Activated T-cell treated with anti-CD3 and anti-CD28 coated beads, Interleukin-2, amount 50 U/mL, for 24 hours (primary cell): ENCODE measurements at regions not wholly inside any gene's neighbourhood (a gene's known extent, or its start where the extent isn't known, plus 50 kb on each side); places are given as distances from the start of the nearest gene placed in this dataset.
"Not testable (repeated sequence)": the region's sequence is repeated elsewhere in the genome, so short reads cannot be mapped to it uniquely, and the experiment has no call there.

Experiments used
- DNase-seq: peaks from one replicate; pipeline ENCODE4 v3.0.0-alpha.2; 2020
- H3K27ac Mint-ChIP-seq: 2 replicates; pipeline ENCODE4 v1.8.0; 2020; ENCODE audit warnings: mild to moderate bottlenecking, mixed read lengths
- H3K27me3 Mint-ChIP-seq: 2 replicates; pipeline ENCODE4 v1.8.0; 2020; ENCODE audit warnings: mixed read lengths
- H3K36me3 Mint-ChIP-seq: 2 replicates; pipeline ENCODE4 v1.8.0; 2020; ENCODE audit warnings: low read depth, mixed read lengths
- H3K4me1 Mint-ChIP-seq: 2 replicates; pipeline ENCODE4 v1.8.0; 2020; ENCODE audit warnings: low read depth, mixed read lengths
- H3K4me3 Mint-ChIP-seq: 2 replicates; pipeline ENCODE4 v1.8.0; 2020; ENCODE audit warnings: mild to moderate bottlenecking, moderate library complexity, mixed read lengths
- H3K9me3 Mint-ChIP-seq: 2 replicates; pipeline ENCODE4 v1.8.0; 2020; ENCODE audit warnings: mixed read lengths

DNA sequence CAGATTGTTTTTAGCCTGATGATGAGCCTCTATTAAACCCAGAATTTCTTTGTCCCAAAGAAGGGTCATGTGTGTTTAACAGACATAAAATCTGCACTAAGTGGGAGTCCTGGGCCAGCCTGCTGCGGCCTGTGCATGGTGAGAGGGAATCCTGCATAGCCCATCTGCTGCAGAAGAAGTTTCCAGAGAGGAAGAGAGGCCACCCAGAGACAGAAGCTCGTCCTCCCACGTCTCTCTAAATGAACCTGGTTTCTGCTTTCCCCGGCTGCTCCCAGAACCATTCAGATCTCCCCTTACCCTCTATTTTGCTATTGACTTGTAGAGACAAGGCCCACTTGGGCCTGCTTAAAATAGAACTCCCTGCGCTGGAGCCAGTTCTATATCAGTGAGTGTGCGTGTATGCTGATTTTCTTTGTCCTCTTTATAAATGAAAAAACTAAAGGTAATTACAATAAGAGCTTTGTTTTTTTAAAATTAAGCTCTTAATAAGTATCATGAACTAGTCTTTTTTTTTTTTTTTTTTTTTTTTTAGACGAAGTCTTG, 142.8 kb upstream of the RAB4A start:
- DNase-seq, result no peak
- H3K36me3 Mint-ChIP-seq, result no peaks in the 10 kb centered on the region
- H3K27me3 Mint-ChIP-seq, result no peaks in the 10 kb centered on the region
- H3K9me3 Mint-ChIP-seq, result no peaks in the 10 kb centered on the region
- no peak overlapping the region for H3K27ac Mint-ChIP-seq
- H3K4me3 Mint-ChIP-seq, result no peak overlapping the region
- peaks cover 55% of the 10 kb centered on the region for H3K4me1 Mint-ChIP-seq

GRCh38 chr1:229129301-229130027, 141.4 kb upstream of the RAB4A start:
- H3K27ac Mint-ChIP-seq, result no peak overlapping the region
- peaks cover 8% of the 10 kb centered on the region for H3K9me3 Mint-ChIP-seq
- DNase-seq, result peak; percentile 49
- H3K4me1 Mint-ChIP-seq, result peaks cover 62% of the 10 kb centered on the region
- H3K4me3 Mint-ChIP-seq, result no peak overlapping the region
- H3K36me3 Mint-ChIP-seq, result peaks cover 8% of the 10 kb centered on the region
- no peaks in the 10 kb centered on the region for H3K27me3 Mint-ChIP-seq

- H3K9me3 Mint-ChIP-seq, result peaks cover 10% of the 10 kb centered on the region
- H3K4me3 Mint-ChIP-seq, result peak overlapping the region; percentile 16
- no peaks in the 10 kb centered on the region for H3K27me3 Mint-ChIP-seq
- peak overlapping the region; percentile 32 for H3K27ac Mint-ChIP-seq
- DNase-seq, result peak; percentile 35
- peaks cover 13% of the 10 kb centered on the region for H3K36me3 Mint-ChIP-seq
- H3K4me1 Mint-ChIP-seq, result peaks cover 62% of the 10 kb centered on the region
Observed at GRCh38 chr1:229130028-229130668, 140.8 kb upstream of the RAB4A start.

DNA sequence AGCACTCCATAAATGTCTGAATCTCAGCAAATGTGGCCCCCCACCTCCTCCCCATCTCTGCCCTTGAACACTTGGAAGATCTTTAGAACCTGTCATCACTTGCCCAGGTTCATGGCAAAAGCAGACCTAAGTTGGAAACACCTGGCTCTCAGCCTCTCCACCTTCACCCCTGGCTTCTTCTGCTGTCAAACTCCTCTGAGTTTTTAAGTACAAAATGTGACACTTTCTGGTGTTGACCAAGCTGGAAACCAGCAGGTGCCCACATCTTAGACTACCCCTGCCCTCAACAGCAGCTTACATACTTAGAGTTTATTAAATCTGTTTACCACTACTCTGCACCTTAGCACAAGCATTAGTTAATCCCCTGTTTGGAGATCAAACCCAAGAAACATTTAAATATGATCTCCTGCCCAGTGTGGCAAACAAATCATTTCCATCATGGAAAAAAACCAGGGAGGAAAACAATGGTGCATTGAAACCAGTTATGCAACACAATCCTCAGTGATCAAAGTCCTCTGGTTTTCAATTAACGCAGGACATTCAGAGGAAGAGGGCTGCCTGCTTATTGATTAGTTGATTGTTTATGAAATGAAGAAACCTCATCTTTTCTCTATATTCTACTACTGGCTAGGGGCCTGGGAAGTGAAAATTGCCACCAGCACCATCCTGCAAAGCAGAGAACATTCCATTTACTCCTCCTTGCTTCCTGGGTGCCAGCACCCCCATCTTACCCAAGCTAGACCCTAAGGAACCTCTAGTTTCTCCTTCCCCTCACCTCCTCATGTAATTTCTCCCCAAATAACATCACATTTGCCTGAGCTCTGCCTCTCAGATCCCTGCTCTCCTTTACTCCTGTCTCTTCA, 139.4 kb upstream of the RAB4A start:
- no peak for DNase-seq
- H3K27ac Mint-ChIP-seq, result no peak overlapping the region
- peaks cover 22% of the 10 kb centered on the region for H3K9me3 Mint-ChIP-seq
- H3K27me3 Mint-ChIP-seq, result no peaks in the 10 kb centered on the region
- H3K4me1 Mint-ChIP-seq, result peaks cover 72% of the 10 kb centered on the region
- no peak overlapping the region for H3K4me3 Mint-ChIP-seq
- H3K36me3 Mint-ChIP-seq, result peaks cover 22% of the 10 kb centered on the region

DNA sequence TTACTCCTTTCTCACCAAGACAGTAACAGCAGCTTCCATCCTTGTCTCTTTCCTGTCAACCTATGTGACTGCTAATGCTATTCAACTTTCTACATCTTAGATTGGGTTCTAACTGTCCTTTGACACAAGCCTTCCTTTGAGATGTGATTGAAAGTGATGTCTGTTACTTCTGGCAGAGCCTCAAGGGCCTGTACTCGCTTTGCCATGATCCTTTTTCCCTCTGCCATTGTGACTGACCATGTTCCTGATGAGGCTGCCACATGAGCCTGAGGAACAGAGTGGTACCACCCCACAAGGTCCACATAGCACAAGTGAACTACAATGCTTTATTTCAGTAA, 138.8 kb upstream of the RAB4A start:
- DNase-seq, result no peak
- peaks cover 22% of the 10 kb centered on the region for H3K36me3 Mint-ChIP-seq
- peaks cover 23% of the 10 kb centered on the region for H3K9me3 Mint-ChIP-seq
- H3K4me3 Mint-ChIP-seq, result no peak overlapping the region
- no peak overlapping the region for H3K27ac Mint-ChIP-seq
- peaks cover 74% of the 10 kb centered on the region for H3K4me1 Mint-ChIP-seq
- no peaks in the 10 kb centered on the region for H3K27me3 Mint-ChIP-seq

DNA sequence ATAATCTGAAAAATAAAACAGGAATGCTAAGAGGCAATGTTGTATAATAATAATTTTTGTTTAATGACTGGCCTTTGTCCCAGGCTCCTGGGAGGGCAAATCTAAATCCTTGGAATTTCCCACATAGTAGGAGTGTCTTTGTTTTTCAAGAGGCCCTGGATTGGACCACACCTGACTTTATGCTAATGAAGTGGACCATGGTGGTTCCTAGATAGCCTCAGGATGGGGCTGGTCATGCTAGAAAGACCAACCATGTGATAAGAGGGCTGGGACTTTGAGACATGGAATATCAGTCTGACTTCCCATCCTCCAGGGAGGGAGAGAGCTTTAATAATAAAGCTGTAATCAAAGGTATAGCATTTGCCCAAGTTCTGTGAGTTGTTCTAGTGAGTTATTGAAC, 138.2 kb upstream of the RAB4A start:
- peaks cover 22% of the 10 kb centered on the region for H3K36me3 Mint-ChIP-seq
- no peaks in the 10 kb centered on the region for H3K27me3 Mint-ChIP-seq
- H3K9me3 Mint-ChIP-seq, result peaks cover 23% of the 10 kb centered on the region
- peaks cover 74% of the 10 kb centered on the region for H3K4me1 Mint-ChIP-seq
- no peak overlapping the region for H3K27ac Mint-ChIP-seq
- H3K4me3 Mint-ChIP-seq, result no peak overlapping the region
- DNase-seq, result no peak

DNA sequence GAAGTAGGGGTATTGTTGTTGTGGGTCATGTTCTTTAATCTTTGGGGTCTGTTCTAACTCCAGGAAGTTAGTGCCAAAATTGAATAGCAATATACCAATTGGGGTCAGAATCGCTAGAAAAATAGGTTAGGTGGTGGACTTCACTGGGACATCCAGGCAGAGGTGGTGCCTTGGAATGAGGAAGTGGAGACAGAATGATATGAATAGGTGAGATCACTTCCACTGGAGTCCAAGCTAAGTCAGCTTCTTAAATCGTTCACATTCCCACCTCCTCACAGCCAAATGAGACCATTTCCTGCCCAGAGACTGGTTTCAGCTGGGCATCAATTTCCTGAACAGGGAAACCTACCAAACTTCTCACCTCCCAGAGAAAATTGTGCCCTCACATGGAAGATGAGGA, 137.8 kb upstream of the RAB4A start:
- no peak for DNase-seq
- Mint-ChIP-seq H3K36me3 (peaks cover 22% of the 10 kb centered on the region), H3K27me3 (no peaks in the 10 kb centered on the region), H3K4me3 (no peak overlapping the region), H3K27ac (no peak overlapping the region), H3K9me3 (peaks cover 23% of the 10 kb centered on the region), H3K4me1 (peaks cover 74% of the 10 kb centered on the region)

DNA sequence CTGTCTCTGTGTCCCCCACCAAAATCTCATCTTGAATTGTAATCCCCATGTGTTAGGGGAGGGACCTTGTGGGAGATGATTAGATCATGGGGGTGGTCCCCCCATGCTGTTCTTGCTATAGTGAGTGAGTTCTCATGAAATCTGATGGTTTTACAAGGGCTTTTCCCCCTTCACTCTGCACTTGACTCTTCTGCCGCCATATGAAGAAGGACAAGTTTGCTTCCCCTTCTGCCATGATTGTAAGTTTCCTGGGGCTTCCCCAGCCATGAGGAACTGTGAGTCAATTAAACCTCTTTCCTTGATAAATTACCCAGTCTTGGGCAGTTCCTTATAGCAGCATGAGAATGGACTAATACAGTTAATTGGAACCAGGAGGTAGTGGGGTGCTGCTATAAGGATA, 137.1 kb upstream of the RAB4A start:
- H3K9me3 Mint-ChIP-seq, result peaks cover 23% of the 10 kb centered on the region
- H3K27ac Mint-ChIP-seq, result no peak overlapping the region
- peaks cover 77% of the 10 kb centered on the region for H3K4me1 Mint-ChIP-seq
- H3K36me3 Mint-ChIP-seq, result peaks cover 22% of the 10 kb centered on the region
- no peak for DNase-seq
- no peaks in the 10 kb centered on the region for H3K27me3 Mint-ChIP-seq
- H3K4me3 Mint-ChIP-seq, result no peak overlapping the region

- peaks cover 23% of the 10 kb centered on the region for H3K9me3 Mint-ChIP-seq
Observed at GRCh38 chr1:229134381-229135217, 136.3 kb upstream of the RAB4A start.

GRCh38 chr1:229135773-229136172, 135.1 kb upstream of the RAB4A start:
- H3K4me3 Mint-ChIP-seq, result no peak overlapping the region
- H3K4me1 Mint-ChIP-seq, result peaks cover 72% of the 10 kb centered on the region
- no peak overlapping the region for H3K27ac Mint-ChIP-seq
- H3K9me3 Mint-ChIP-seq, result peaks cover 23% of the 10 kb centered on the region
- peaks cover 22% of the 10 kb centered on the region for H3K36me3 Mint-ChIP-seq
- no peak for DNase-seq
- H3K27me3 Mint-ChIP-seq, result no peaks in the 10 kb centered on the region

More at GRCh38 chr1:229134381-229135217, 136.3 kb upstream of the RAB4A start:
- not testable (repeated sequence) for H3K27me3 Mint-ChIP-seq, H3K27ac Mint-ChIP-seq, H3K4me3 Mint-ChIP-seq, DNase-seq
- Mint-ChIP-seq H3K4me1 (peaks cover 77% of the 10 kb centered on the region), H3K36me3 (peaks cover 22% of the 10 kb centered on the region)

DNA sequence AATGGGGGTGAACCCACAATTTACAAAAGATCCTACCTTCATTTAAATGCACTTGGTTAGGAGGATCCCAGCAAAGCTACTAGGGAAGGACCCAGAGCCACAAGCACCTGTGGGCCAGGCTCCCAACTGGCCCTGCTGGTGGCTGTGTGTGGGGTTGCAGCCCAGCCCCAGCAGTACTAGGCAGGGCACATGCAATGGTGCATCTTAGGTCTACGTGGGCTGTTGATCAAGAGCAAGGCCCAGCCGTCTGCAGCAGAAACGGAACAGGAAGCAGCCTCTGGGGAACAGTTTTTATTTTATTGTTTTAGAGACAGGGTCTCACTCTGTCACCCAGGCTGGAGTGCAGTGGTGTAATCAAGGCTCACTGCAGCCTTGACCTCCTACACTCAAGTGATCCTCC, 134.1 kb upstream of the RAB4A start:
- DNase-seq, result no peak
- no peak overlapping the region for H3K27ac Mint-ChIP-seq
- H3K4me1 Mint-ChIP-seq, result peaks cover 62% of the 10 kb centered on the region
- H3K27me3 Mint-ChIP-seq, result no peaks in the 10 kb centered on the region
- peaks cover 23% of the 10 kb centered on the region for H3K9me3 Mint-ChIP-seq
- peaks cover 22% of the 10 kb centered on the region for H3K36me3 Mint-ChIP-seq
- no peak overlapping the region for H3K4me3 Mint-ChIP-seq

DNA sequence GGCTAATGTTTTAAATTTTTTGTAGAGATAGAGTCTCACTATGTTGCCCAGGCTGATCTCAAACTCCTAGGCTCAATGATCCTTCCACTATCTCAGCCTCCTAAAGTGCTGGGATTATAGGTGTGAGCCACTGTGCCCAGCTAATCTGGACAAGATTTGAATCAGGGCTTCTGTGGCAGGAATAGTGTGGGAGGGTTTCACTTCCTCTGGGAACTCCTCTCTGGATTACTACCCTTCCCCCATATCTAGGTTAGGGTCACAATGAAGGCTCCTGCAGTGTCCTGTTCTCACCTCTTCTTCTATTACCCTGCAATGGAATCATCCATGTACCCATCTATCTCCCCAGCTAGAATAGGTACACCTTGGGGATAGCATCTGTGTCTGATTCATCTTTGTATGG, 133.6 kb upstream of the RAB4A start:
- Mint-ChIP-seq H3K27me3 (no peaks in the 10 kb centered on the region), H3K4me1 (peaks cover 57% of the 10 kb centered on the region), H3K4me3 (no peak overlapping the region), H3K27ac (no peak overlapping the region), H3K36me3 (peaks cover 22% of the 10 kb centered on the region), H3K9me3 (peaks cover 23% of the 10 kb centered on the region)
- no peak for DNase-seq

- Mint-ChIP-seq H3K27me3 (no peaks in the 10 kb centered on the region), H3K27ac (no peak overlapping the region), H3K4me1 (peaks cover 56% of the 10 kb centered on the region), H3K9me3 (peaks cover 23% of the 10 kb centered on the region), H3K36me3 (peaks cover 22% of the 10 kb centered on the region), H3K4me3 (no peak overlapping the region)
- DNase-seq, result no peak
Observed at GRCh38 chr1:229138058-229138457, 132.9 kb upstream of the RAB4A start.
